H1 (cell line): ENCODE measurements at regions not wholly inside any gene's neighbourhood (a gene's known extent, or its start where the extent isn't known, plus 50 kb on each side); places are given as distances from the start of the nearest gene placed in this dataset.

ENCODE experiments used
- CHD2 ChIP-seq: IDR thresholded peaks from 2 replicates; pipeline ENCODE4 v1.6.1; 2012; ENCODE audit warnings: low read length, improper control_type of control experiment
- CREB1 ChIP-seq: IDR thresholded peaks from 2 replicates; pipeline ENCODE4 v1.6.1; 2012; ENCODE audit warnings: inconsistent platforms
- KDM5A ChIP-seq: fragments of 200-600 bp; IDR thresholded peaks from 2 replicates; pipeline ENCODE4 v1.7.1; 2012; ENCODE audit warnings: mild to moderate bottlenecking, low read length, inconsistent platforms, mixed read lengths
- POLR2A ChIP-seq, 2 experiments: IDR thresholded peaks; 1 replicate in 1 of 2; 2 replicates in 1 of 2; pipeline ENCODE4 v1.6.1; 2011; ENCODE audit warnings: low read depth in 2 of 2, low read length in 2 of 2, mild to moderate bottlenecking in 2 of 2; ENCODE audit errors: control extremely low read depth in 1 of 2
- POLR2AphosphoS5 ChIP-seq: IDR thresholded peaks from 2 replicates; pipeline ENCODE4 v1.6.1; 2011; ENCODE audit warnings: low read depth, low read length

DNA sequence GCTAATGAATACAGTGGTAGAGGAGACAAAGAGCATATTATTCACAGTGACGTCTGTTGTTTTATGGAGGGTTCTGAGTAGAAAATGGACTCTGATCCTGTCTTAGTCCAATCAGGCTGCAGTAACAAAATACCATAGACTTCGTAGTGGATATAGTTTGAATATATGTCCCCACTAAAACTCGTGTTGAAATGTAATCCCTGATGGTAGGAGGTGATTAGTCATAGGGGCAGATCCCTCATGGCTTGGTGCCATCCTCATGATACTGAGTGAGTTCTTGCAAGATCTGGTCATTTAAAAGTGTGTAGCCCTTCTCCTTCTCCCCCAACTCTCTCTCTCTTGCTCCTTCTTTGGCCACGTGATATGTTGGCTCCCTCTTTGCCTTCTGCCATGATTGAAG, 82.5 kb downstream of the CD83 start (continued):
- no peak for TF ChIP-seq KDM5A
- no peak for TF ChIP-seq CHD2
- TF ChIP-seq POLR2A (IDR thresholded peaks at IDR 0.05; ENCODE audit: control extremely low read depth in 1 of 2, low read depth in 2 of 2, low read length in 2 of 2), result no peak
- TF ChIP-seq POLR2AphosphoS5, result no peak
- TF ChIP-seq CREB1, result no peak
